ENCODE measurements at regions not wholly inside any gene's neighbourhood (a gene's known extent, or its start where the extent isn't known, plus 50 kb on each side); places are given as distances from the start of the nearest gene placed in this dataset.
A peak's percentile ranks its signal among the peaks of the same experiment; 100 is the strongest.
"Not testable (repeated sequence)": the region's sequence is repeated elsewhere in the genome, so short reads cannot be mapped to it uniquely, and the experiment has no call there.

DNA sequence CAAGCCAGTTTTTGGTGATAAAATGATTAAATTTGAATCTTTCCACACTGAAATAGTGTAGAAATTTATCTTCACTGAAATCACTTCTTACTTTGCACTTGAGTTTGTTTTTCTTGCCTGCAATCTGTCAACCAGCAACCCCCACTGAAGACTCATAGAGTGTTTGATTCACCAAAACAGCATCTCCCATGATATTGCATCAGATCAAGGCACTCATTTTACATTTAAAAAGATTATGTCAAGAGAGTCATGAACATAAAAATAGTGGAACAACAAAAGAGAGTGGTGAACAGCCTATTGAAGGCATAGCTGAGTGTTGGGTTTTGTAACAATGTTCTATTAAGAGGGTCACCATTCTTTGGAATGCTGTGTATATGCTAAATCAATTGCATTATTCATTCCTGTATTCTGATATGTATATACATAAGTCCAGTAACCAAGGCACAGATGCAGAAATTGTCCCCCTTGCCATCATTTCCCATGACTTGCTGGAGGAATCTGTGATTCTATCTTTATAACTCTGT, 1934.9 kb downstream of the ARAP2 start:
- no peak for DNase-seq

DNA sequence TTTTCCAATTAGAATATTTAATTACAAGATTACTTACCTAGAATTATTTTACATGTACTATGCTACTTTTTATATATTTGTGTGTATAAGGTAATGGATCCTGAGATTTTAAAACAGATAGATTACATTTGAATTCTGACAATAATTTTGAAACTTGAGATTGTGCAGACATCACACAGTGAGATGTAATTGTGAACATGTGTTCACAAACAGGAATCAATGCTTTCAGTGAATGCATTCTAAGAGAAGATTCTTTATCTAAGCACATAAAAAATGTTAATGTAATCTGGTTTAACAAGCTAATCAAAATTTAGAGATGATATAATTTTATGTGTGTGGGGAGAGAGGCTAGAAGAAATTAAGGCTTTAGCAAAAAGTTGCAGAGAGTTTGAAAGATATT, 1925.5 kb downstream of the ARAP2 start:
- no peak for DNase-seq

DNA sequence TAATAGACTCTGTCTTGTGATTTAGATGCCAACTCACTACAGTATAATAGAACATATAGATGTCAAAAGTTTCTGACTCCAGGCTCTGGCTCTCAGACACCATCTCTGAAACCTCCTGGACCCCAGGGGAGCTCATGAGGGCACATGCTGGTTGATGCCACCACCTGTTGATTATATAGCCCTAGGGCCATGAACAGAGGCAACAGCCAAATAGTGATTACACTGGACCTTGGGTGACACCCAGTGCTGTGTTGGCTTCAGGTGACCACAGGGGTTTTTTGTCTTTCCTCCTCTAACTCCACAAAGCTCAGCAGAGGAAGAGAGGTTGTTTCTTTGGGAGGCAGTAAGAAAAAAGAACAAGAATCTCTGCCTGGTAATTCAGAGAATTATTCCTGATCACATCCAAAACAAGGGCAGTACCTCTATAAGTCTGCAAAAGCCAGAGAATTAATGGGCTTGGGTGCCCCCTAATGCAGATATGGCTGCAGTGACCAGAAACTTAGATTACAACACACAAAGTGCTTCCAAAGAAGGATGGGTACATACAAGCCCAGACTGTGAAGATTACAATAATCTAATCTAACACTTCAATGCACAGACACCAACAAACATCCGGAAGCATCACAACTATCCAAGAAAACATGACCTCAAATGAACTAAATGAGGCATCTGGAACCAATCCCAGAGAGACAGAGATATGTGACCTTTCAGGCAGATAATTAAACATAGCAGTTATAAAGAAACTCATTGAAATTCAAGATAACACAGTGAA, 1920.6 kb downstream of the ARAP2 start:
- DNase-seq = peak; percentile 55

DNA sequence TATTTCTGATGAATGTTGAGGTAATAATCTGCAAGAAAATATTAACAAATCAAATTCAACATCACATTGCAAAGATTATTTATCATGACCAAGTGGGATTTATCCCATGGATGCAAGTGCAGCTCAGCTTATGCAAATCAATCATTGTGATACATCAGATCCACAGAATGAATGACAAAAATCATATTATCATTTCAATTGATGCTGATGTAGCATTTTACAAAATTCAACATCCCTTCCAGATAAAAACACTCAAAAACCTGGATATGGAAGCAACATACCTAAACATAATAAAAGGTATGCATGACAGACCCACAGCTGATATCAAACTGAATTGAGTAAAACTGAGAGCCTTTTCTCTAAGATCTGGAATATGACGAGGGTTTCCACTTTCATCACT, 1915.4 kb downstream of the ARAP2 start:
- no peak for DNase-seq

DNA sequence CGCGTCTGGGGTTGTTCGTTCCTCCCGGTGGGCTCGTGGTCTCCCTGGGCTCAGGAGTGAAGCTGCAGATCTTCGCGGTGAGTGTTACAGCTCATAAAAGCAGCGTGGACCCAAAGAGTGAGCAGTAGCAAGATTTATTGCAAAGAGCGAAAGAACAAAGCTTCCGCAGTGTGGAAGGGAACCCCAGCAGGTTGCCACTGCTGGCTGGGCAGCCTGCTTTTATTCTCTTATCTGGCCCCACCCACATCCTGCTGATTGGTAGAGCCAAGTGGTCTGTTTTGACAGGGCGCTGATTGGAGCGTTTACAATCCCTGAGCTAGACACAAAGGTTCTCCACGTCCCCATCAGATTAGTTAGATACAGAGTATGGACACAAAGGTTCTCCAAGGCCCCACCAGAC, 1909.2 kb downstream of the ARAP2 start:
- DNase-seq = not testable (repeated sequence)

DNA sequence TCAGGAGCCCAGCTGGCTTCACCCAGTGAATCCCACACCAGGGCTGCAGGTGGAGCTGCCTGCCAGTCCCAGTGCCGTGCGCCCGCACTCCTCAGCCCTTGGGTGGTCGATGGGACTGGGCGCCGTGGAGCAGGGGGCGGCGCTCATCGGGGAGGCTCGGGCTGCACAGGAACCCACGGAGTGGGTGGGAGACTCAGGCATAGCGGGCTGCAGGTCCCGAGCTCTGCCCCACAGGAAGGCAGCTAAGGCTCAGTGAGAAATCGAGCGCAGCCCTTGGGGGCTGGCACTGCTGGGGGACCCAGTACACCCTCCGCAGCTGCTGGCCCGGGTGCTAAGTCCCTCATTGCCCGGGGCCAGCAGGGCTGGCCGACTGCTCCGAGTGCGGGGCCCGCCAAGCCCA, 1908.8 kb downstream of the ARAP2 start:
- DNase-seq = not testable (repeated sequence)

DNA sequence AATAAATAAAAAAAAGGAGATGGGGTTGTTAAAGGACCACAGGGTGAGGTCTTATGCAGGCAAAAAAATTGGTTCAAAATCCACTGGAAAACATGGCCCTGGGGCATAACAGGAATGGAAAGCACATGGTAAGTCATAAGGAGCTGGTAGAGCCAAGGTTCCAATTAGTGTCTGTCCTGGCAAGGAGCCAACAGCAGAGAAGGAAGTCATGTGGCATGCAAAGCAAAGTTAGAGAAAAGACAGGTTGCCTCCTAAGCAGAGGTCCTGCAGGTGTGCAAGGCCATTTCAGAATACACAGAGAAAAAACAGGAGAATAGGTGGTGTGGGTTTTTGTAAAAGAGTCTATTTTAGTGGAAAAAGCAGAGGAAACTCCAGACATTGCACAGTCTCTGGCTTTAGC, 1881.7 kb downstream of the ARAP2 start:
- no peak for DNase-seq

DNA sequence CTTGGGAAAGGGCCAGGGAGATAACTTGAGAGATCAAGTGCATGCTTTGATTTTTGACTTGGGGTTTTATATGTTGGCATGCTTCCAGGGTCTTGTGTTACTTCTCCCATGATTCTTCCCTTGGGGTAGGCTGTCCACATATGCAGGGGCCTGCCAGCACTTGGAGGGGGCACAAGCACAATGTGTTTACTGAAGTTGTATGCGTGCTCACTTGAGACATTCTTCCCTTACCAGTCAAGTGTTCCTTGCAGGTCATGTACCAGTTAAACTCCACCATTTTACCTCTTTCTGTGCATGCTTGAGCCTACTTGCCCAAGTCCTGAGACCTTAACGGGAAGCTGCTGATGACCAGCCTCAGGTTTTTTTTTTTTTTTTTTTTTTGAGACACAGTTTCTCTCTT, 1880.5 kb downstream of the ARAP2 start:
- no peak for DNase-seq

DNA sequence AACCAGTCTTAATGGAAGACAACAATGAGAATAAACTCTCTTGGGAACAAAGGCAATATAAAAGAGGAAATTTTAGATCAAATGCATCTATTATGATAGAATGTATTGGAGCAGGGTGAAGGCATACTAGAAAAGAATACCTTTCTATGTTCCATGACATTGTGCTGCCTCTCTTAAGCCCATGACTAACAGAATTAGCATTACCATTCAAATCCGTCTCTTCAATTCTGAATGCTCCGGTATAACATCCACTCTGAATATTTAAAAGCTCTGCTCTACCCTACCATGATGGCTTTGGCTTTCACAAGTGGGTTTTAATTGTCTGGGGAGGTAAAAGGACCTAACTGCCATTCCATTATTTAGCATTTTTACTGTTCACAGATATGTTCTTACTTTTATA, 1878.4 kb downstream of the ARAP2 start:
- DNase-seq = no peak

DNA sequence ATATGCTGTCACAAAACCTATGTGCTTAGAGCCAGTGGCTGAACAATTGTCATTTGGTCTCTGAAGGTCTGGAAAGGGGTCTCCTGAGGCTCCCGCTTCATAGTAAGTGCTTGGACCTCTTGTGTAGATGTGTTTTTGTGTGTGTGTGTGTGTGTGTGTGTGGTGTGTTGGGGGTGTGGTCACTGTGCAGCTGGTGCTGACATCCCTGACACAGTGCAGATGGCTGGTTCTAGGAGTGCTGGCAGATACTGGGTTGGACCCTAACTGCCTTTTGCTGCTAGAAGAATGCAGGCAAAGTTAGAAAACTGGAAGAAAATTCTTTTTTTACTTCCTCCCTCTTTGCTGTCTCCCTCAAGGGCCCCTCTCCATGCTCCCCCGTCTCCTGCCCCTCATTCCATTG, 1872.6 kb downstream of the ARAP2 start:
- no peak for DNase-seq

DNA sequence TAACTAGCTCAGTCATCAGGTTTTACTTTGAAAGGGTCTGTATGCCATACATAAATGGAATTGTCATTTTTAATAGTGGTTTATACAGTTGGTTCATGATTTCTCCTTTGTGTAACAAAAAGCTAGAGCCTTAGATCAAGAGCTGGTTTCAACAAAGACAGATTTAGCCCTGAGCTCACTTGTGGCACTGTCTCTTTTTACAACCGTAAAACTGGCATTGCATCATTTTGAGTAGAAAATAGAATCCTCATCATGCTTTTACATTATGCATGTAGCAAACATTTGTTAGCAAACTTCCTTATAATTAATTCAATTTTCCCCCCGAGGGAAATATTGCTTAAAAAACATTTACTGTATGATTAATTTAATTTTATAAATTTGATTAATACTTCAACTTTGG, 1871.5 kb downstream of the ARAP2 start:
- DNase-seq = no peak

DNA sequence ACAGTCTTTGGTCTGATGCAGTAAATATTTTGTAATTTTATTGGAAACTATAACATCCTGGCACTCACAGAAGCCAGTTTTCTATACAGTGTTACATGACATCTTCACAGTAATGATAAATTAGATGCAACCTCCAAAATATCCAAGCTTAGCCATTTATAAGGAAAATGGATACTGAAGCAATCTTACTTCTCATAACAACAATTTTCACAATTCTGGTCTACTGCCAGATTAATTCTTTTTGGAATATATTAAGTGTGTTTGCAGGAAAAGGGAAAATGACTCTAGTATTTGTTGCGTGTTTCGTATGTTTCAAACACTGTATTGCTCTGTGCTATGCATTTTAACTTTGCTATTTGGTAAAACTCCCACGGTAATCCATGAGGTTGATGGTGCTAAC, 1870.9 kb downstream of the ARAP2 start:
- DNase-seq = no peak

DNA sequence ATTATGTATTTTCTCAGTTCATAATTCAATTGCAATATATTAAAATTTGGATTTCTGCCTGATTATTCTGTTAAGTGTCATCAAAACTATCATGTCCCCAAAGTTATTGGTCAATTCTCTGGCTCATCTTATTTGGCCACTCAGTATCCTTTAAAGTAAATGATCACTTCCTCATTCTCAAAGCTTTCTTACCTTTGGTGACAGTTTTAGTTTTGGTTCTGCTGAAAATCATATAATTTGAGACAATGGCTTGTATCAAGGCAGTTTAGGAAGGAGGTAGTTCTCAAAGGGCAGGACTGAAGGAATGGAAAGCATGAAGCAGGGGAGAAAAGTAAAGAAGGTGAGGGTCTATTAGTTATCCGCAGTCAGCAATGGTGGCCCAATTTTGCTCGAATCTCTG, 1832.1 kb downstream of the ARAP2 start:
- DNase-seq = no peak

DNA sequence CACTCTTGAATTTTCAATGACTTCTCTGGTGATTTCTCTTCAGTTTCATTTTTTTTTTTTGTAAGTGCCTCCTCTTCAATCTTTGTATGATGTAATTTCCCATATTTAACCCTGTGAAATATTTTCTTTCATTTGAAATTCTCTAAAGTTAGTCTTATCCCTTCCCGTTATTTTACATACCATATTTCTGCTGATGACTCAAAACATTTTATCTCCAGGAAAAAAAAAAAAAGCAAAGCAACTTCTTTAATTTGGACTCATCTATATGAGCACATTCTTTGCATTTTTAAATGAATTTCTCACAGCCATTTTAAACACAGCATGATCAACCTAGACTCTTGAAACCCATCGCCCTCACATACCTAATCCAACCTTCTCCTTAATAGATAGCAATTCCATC, 1831.4 kb downstream of the ARAP2 start:
- DNase-seq = no peak

DNA sequence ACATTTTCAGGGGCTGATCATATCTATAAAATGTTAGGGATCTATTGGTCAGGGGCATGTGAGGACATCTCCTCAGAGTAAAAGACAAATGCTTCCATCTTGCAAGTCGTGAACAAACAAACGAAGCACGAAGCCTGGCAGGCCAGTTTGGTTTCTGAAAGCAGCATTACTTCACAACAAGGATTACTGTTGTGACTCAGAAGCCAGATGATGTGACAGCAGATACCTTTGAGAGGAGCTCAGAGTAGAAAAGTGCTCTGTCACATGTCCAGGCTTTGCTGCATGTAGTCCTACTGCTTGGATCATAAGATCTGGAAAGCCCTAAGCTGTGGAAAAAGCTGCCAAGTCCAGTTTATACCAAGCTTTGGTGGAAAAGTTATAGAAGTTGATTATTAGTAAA, 1827.2 kb downstream of the ARAP2 start:
- DNase-seq = no peak

DNA sequence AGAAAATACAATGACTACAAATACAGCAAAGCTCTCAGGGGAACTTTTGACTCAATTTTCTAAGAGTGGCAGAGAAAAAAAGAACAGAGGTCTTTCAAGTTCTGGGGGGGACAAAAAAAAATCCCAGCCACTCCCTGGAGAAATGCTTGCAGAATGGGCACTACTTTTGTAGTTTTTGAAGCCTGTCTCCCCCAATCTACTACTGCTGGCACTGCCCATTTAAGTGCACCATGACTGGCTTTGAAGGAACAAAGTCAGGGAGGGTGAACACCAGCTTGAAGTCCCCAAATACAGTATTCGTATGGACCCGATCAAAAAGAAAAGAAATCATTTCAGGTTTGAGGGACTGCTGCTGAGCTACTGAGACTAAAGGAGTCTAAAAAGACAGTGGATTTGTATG, 1824.4 kb downstream of the ARAP2 start:
- DNase-seq = no peak

DNA sequence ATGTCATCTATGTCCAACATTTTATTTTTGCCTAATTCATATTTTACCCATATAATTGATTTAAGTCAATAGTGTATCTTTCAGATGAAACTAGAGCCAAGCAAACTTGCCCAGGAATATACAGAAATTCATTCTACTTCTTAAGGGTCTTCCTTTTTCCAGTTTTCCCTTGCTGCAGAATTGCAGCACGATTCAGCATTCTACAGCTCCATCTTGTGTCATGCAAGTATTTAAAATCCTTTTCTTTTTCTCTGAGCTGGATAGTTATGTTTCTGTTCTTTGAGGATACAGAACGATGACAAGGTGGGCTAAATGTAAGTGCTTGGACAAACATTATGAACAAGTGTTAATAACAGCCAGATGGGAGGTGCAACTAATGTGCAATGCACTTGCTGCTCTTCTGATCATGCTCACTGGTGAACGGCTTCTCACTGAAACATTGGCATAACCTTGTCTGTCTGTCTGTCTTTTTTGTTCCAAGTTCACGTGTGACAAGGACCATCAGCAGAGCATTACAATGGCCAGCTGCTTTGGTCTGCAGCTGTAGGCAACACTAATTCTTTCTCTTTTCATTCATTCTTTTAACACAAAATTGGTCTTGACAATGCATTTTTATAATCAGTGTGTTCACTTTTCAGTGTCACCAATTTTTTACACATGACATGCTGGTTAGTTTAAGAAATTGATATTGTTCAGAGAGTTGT, 1821.7 kb downstream of the ARAP2 start:
- DNase-seq = peak; percentile 23

DNA sequence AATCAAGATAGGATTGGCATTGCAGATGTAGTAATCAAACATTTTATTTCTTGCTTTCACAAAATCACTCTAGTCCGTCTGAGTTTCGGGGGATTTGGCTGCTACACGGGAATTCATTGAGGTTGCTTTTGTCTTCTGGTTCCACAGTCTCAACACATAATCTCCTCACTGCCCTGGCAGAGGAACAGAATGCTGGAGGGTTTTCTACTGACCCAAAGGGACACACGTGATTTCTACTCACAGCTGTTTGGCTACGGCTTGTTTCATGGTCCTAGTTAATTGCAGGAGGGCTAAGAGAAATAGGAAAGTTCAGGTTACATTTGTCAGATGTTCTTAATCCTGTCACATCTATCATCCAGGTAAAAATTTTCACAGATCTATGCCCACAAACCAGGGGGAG, 1811.6 kb downstream of the ARAP2 start:
- no peak for DNase-seq

DNA sequence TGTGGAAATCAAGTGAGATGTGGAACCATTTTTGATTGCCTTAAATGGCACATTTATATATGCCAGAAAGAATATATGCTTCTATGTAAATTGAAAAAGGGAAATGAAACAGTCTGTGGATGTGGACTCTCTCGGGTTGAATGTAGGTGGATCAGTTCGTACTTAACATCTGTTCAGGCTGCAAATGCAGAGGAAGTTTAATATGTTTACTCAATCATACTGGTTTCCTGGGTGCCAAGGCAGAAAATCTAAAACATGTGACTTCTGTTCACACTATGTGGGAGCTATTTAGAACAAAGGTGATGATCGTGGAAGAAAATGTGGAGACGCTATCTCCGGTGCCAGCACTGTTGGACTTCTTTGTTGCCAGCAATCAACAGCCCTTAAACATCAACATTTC, 1809.9 kb downstream of the ARAP2 start:
- DNase-seq = not testable (repeated sequence)

DNA sequence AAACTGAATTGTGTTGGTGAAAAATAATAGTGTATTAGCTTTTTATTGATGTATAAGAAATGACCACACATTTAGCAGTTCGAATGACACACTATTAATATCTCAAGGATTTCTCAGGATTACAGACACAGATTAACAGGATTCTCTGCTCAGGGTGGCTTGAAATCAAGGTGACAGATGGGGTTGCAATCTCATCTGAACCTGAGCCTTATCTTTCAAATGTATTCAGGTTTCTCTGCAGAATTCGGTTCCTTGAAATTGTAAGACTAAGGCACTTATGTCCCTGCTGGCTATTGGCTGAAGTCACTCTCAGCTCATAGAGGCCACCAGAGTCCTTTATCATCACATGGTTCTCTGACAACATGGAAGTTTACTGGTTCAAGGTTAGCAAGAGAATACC, 1780.1 kb downstream of the ARAP2 start:
- no peak for DNase-seq

DNA sequence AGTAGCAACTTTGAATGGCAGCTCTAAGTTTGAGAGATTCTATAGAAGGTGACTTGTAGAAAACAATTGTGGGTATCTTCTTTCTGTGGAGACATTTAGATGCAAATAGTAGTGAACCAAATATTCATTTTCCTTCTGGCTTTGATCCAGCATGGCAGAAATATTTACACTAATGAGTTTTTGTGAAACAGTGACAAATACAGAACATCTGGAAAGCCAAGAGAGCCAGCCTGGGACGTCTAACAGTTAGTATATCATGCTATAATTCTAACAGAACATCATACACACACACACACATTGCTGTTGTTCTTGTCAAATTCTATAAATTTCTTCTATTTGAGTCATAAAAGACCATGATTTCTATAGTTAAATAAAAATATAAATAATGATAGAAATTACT, 1777.9 kb downstream of the ARAP2 start:
- no peak for DNase-seq

DNA sequence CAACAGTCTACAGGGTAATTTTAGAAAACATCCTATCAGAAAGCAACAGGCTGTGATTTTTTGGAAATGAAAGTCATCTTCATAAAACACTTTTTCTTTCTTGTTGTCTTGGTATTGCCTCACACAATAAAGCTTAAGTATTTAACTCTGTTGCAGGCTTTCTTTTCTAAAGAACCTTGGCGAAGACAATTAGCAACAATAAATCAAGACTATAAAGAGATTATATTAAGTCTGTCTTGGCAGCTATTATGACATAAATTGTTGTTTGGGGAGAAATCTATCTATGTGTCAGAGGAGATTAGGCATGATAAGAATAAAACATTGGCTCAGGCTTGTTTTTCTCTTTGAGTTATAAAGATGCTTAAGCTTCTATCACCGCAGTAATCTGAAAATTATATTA, 1774.8 kb downstream of the ARAP2 start:
- DNase-seq = no peak

DNA sequence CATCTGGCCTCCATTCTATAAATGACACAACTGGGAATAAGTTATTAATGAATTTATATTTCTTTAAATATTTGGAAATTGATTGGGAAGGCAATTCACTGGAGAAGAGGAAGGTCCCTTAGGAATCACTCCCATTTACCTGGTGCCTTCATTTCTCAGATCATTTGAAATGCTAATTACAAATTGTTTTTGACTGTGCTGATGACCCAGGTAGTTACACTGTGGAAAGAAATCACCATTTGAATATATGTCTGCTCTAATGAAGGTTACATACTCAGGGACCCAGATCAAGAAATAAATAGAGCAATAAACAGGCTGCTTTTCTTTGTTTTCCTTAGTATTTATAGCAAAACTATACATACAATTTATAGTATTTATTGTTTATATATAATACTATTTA, 1759.1 kb downstream of the ARAP2 start:
- DNase-seq = no peak

Measured in NCI-H446 treated with DMSO at 0.1 percent for 48 hours (cell line).